Suprapubic skin (tissue), 3 donors: ENCODE measurements at regions not wholly inside any gene's neighbourhood (a gene's known extent, or its start where the extent isn't known, plus 50 kb on each side); places are given as distances from the start of the nearest gene placed in this dataset.

ENCODE experiments used
- POLR2A ChIP-seq, 2 donors: fragments of 450-650 bp; IDR thresholded peaks; one replicate each; pipeline ENCODE4 v1.6.1; 2017; ENCODE audit warnings: antibody characterized with exemption in 2 of 2, mild to moderate bottlenecking in 2 of 2, moderate library complexity in 2 of 2
- TF ChIP-seq, protein P1 (sequence below), 2 donors: fragments of 200-600 bp in 1 of 2; fragments of 450-650 bp in 1 of 2; sonication (generic) in 1 of 2; IDR thresholded peaks; one replicate each; pipeline ENCODE4 v1.5.1; 2016 to 2019; ENCODE audit warnings: antibody characterized with exemption in 2 of 2, mild to moderate bottlenecking in 1 of 2, moderate library complexity in 1 of 2

DNA sequence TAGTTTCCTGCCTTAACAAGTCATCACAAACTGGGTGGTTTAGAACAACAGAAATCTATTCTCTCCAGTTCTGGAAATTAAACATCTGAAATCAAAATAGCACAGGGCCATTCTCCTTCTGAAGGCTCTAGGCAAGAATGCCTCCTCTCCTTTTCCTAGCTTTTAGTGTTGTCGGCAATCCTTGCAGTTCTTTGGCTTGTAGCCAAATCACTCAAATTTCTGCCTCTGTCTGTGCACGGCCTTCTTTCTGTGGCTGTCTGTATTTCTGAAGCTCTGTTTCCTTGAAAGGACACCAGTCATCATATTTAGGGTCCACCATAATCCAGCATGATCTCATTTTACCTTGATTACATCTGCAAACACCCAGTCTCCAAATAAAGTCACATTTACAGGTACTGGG, 795.5 kb downstream of the METTL15 start:
- no peak for TF ChIP-seq POLR2A (IDR thresholded peaks at IDR 0.05)
- TF ChIP-seq, protein P1, sequence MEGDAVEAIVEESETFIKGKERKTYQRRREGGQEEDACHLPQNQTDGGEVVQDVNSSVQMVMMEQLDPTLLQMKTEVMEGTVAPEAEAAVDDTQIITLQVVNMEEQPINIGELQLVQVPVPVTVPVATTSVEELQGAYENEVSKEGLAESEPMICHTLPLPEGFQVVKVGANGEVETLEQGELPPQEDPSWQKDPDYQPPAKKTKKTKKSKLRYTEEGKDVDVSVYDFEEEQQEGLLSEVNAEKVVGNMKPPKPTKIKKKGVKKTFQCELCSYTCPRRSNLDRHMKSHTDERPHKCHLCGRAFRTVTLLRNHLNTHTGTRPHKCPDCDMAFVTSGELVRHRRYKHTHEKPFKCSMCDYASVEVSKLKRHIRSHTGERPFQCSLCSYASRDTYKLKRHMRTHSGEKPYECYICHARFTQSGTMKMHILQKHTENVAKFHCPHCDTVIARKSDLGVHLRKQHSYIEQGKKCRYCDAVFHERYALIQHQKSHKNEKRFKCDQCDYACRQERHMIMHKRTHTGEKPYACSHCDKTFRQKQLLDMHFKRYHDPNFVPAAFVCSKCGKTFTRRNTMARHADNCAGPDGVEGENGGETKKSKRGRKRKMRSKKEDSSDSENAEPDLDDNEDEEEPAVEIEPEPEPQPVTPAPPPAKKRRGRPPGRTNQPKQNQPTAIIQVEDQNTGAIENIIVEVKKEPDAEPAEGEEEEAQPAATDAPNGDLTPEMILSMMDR (IDR thresholded peaks at IDR 0.05): no peak
